ENCODE measurements at regions not wholly inside any gene's neighbourhood (a gene's known extent, or its start where the extent isn't known, plus 50 kb on each side); places are given as distances from the start of the nearest gene placed in this dataset.
"Not testable (repeated sequence)": the region's sequence is repeated elsewhere in the genome, so short reads cannot be mapped to it uniquely, and the experiment has no call there.

DNA sequence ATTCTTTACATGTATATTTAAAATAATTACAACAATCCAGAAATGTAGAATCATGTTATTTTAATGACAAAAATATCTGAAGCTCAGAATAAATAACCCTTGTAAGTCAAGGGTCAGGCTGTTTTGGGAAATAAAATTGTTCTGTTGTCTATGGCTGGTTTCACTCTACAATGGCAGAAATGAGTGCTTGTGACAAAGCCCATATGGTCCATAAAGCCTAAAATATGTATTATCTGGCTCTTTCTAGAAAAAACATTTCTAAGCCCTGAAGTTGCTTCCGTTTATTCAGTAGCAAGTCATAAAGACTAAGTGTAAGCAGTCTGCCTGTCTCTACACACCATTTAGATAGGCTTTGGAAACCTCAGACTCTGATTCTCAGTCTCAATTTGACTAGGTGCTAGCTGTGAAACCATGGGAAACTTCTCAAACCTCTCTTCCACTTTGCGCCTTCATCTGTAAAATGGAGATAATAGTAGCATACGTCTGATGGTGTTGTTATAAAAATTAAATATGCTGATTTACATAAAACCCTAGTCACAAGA is 365.7 kb upstream of the CA10 start:
- DNase-seq = no peak

GRCh38 chr17:52517176-52517575 is 358.7 kb upstream of the CA10 start:
- no peak for DNase-seq

GRCh38 chr17:52515927-52516326 is 357.4 kb upstream of the CA10 start:
- DNase-seq = no peak

DNA sequence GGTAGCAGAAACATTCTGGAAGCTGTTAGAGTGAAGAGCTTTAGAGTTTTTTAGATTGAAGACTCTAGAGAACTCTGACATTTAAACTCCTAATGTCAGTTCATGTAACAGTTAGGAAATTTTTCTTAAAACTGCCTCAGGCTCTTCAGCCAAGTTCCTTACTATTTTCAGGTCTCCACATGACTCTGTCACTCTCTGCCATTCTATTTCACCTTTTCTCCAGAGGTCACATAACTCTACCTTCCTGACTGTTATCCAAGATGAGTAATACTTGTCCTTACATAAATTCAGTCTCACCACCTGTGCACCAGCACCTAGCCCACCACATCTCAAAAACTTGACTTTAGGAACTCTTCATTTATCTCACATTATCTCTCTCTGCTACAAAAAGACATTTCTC is 347.1 kb upstream of the CA10 start:
- DNase-seq = no peak

GRCh38 chr17:52504081-52504480 is 345.6 kb upstream of the CA10 start:
- no peak for DNase-seq

GRCh38 chr17:52495646-52496045 is 337.1 kb upstream of the CA10 start:
- no peak for DNase-seq

DNA sequence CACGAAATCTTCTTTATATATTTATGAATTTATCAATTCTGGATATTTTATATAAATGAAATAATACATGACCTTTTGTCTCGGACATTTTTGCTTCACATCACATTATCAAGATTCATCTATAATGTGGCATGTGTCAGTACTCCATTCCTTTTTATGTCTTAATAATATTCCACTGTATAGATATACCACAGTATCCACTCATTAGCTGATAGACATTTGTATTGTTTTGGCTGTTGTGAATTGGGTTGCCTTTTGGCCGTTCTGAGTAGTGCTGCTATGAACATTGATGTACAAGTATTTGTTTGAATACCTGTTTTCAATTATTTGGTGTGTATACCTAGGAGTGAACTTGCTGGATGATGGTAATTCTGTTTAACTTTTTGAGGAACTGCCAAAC is 323.8 kb upstream of the CA10 start:
- DNase-seq = no peak

- DNase-seq = no peak
Measured at GRCh38 chr17:52477824-52478699, 319.5 kb upstream of the CA10 start.

DNA sequence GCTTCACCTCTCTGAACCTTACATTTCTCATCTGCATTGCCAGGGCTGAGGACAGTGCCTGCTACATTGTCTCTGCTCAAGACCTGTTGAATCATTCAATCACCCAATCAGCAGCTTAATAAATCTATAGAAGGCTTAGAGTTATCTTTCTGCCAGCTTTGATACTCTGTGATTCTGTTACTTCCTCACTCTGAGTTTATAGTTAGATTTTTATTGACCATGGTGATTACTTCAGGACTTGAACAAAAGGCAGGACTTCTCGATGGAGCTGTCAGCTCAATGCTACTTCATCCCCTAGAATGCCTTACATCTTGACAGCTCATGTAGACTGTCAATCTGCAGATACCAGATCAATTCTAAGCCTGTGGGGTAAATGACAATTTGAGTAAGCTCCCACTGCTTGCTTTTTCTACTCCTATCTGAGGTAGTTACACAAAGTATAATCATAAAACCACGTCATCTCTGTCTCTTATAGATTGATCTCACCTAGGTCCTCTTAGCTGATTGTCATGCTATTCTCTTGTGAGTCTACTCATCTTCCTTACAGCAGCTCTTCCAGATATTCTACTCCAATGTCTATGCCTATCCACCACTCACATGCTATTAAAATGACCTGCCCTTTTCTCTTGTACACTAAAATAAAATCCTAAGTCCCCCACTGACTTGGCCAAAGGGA is 318.3 kb upstream of the CA10 start:
- DNase-seq = no peak

DNA sequence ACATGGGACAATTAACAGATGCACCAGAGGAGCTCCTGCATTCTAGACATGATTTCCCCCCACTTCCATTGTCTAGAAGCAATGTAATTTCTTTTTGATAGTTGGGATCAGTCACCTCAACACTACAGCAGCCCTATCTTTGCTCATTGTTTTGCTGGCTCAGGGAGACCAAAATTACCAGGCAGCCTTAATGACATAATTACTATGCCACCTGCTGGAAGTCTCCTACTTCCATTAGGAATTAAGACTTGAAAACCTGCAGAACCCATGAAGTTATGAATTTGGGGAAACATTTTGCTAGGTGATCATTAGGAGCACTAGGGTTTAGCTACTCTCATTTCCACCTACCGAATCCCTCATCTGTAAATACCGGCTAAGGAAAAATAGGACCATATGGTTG is 312.0 kb upstream of the CA10 start:
- no peak for DNase-seq

DNA sequence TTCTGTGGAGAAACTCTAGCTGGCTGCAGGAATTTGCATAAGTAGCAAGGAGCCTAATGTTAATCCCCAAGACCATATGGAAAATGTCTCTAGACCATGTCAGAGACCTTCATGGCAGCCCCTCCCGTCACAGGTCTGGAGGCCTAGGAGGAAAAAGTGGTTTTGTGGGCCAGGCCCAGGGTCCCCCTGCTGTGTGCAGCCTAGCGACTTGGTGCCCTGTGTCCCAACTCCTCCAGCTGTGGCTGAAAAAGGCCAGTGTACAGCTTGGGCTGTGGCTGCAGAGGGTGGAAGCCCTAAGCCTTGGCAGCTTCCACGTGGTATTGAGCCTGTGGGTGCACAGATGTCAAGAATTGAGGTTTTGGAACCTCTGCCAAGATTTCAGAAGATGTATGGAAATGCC is 306.9 kb upstream of the CA10 start:
- DNase-seq = no peak

DNA sequence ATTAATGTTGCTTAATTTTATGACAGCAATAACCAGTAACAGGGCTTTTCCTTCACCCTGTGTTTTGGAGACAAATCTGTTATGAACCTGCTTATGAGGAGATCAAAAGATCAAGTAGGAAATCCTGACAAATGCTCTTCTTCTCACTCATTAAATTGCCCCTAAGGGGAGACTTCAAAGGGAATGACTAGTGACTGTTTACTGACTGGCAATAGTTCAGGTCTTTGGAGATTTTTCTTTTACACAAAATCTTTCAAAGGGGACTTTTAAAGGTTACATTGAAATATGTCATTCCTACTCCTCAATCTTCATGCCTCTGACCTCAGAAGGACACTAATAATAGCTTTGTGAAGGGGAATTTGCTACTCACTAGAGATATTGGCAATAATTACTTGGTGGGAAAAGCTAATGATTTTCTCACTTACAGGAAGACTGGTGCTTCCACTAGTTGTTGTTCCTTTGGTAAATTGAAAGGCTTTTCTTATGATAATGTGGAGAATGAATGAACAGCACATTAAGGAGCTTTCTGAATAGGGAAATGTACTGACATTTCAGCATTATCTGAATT is 292.9 kb upstream of the CA10 start:
- DNase-seq = no peak

GRCh38 chr17:52442350-52442749 is 283.8 kb upstream of the CA10 start:
- DNase-seq = no peak

DNA sequence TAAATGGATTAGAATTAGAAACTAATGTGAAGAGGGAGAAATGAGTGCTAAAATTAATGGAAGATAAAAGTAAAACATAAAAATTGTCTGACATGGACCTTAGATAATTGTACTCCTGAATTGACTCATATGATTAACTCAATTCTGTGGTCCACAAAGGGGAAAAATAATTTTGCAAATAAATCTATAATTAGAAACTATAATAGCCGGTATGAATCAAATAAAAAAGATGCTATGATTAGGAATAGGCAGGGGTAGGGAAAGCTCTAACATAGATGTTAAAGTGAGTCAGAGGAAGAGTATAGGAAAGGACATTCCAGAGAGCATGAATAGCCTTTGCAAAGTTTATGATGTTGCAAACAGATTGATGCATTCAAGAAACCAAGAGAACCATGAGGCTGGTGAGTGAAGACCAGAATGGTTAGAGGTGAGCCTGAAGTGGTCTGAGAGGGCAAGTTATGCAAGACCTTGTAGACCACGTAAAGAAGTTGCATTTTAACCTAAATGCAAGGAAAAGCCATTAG is 262.1 kb upstream of the CA10 start:
- no peak for DNase-seq

DNA sequence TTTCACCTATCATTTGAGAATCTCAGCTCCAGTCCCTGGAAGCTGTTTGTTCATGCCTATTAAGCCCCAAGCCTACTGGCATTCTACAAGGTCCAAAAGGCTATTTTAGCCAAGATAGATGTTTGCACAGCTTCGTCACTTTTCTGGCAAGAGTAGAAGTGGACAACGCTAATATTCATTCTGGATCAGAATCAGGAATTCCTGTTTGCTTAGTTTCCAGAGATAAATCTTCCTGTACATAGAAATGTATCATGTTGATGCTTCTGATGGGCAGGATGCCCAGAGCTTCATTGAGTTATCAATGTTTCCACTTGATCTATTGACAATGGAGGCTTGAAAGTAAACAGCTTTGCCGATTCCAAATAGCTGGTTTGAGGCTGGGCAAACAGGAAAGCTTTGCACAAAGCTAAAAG is 260.7 kb upstream of the CA10 start:
- DNase-seq = no peak

DNA sequence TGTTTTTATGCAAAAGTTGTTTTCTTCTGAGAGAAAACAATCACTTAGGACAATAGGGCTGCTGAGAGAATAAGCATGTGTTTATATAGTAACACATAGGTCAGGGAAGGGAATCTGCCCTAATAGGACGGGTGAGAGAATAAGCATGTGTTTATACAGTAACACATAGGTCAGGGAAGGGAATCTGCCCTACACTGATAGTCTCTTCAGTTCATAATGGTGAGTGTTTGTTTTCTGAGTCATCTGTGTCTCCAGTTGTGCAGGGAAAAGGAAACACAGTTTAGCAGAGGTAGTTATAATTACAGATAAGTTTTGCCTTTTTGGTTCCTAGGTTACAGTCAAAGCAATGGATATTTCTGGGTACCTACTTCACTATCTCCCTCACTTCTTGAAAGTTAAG is 252.3 kb upstream of the CA10 start:
- DNase-seq = no peak

GRCh38 chr17:52409222-52409621 is 250.7 kb upstream of the CA10 start:
- not testable (repeated sequence) for DNase-seq

DNA sequence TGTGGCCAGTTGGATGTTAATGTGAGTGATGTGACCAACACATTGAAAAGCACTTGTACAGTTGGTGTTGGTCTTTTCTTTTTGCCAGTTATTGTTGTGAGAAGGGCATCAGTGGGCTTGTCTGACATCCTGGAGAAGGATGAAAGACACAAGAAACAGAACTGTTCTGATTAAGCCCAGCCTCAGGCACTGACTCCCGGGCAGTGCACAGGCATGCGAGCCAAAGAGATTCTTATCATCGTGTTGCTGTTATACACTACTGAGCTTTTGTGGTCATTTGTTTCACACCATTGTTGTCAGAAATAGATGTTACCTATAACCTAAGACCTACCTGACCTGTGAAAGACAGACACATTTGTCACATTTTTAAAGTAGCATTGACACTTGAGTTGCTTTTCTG is 236.8 kb upstream of the CA10 start:
- no peak for DNase-seq

DNA sequence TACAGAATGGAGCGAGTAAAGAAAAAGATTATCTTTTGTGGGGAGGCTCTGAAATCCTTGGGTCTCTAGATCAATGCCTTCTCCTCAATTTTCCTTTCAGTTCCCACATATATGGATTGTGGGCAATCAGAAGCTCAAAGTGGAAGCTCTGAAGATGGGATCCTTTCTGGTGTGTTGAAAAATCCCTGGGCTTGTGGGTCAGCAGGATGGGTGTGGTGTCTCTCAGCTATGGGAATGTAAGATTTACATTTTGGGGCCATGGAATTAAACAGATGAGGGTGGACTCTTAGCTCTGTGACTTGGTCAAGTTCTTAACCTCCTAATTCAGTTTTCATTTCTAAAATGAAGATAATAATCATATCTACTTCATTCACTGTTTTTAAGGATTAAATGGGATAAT is 231.9 kb upstream of the CA10 start:
- DNase-seq = no peak

- DNase-seq = no peak
Measured at GRCh38 chr17:52389632-52390031, 231.1 kb upstream of the CA10 start.

- no peak for DNase-seq
Measured at GRCh38 chr17:52388941-52389340, 230.4 kb upstream of the CA10 start.

GRCh38 chr17:52384695-52385094 is 226.2 kb upstream of the CA10 start:
- DNase-seq = no peak

- DNase-seq = peak; percentile 22 to 47
Measured at GRCh38 chr17:52383493-52384100, 225.1 kb upstream of the CA10 start.

Measured in inflammatory macrophage (primary cell).